NT2/D1 (cell line): ENCODE measurements at regions not wholly inside any gene's neighbourhood (a gene's known extent, or its start where the extent isn't known, plus 50 kb on each side); places are given as distances from the start of the nearest gene placed in this dataset.

Experiments
- DNase-seq: peaks from one replicate; pipeline ENCODE4 v3.0.0-alpha.2; 2011; ENCODE audit warnings: low read depth, low spot score
- H3K27me3 ChIP-seq: 2 replicates; pipeline ENCODE4 v1.6.0; 2011; ENCODE audit warnings: mild to moderate bottlenecking; ENCODE audit not compliant: insufficient read length, insufficient read depth
- H3K36me3 ChIP-seq: 2 replicates; pipeline ENCODE4 v1.6.1; 2011; ENCODE audit warnings: mild to moderate bottlenecking, low read length, mixed read lengths; ENCODE audit not compliant: insufficient read depth, insufficient read length
- H3K4me1 ChIP-seq: 2 replicates; pipeline ENCODE4 v1.5.1; 2011; ENCODE audit not compliant: insufficient read depth, insufficient read length
- H3K4me3 ChIP-seq: 2 replicates; pipeline ENCODE4 v1.5.1; 2011; ENCODE audit warnings: low read depth; ENCODE audit not compliant: insufficient read length
- H3K9ac ChIP-seq: 2 replicates; pipeline ENCODE4 v1.6.0; 2011; ENCODE audit warnings: low read depth; ENCODE audit not compliant: insufficient read length
- H3K9me3 ChIP-seq: 2 replicates; pipeline ENCODE4 v1.5.1; 2011; ENCODE audit warnings: mild to moderate bottlenecking, low read length; ENCODE audit not compliant: insufficient read depth
- SUZ12 ChIP-seq: IDR thresholded peaks from 2 replicates; pipeline ENCODE4 v1.6.1; 2011; ENCODE audit not compliant: insufficient read length, insufficient read depth; ENCODE audit errors: extremely low read depth
- YY1 ChIP-seq: IDR thresholded peaks from 2 replicates; pipeline ENCODE4 v1.6.1; 2011; ENCODE audit not compliant: insufficient read length, insufficient read depth
- ZNF274 ChIP-seq: IDR thresholded peaks from 2 replicates; pipeline ENCODE4 v1.6.1; 2011; ENCODE audit warnings: mild to moderate bottlenecking, low read depth, low read length

- H3K4me3 ChIP-seq = no peak overlapping the region
- no peak for TF ChIP-seq YY1
- TF ChIP-seq ZNF274 = no peak
- TF ChIP-seq SUZ12 = no peak
- no peaks in the 10 kb centered on the region for H3K27me3 ChIP-seq
- no peaks in the 10 kb centered on the region; the same call in 1 of the 2 replicates for H3K9me3 ChIP-seq
- no peaks in the 10 kb centered on the region for H3K4me1 ChIP-seq
- DNase-seq = no peak
- H3K9ac ChIP-seq = no peak overlapping the region
- H3K36me3 ChIP-seq = no peaks in the 10 kb centered on the region
Observed at GRCh38 chr19:30888937-30889336, 460.3 kb downstream of the TSHZ3 start.

- no peak for DNase-seq
- TF ChIP-seq YY1 (no peak), SUZ12 (no peak), ZNF274 (no peak)
- Histone ChIP-seq H3K4me1 (no peaks in the 10 kb centered on the region), H3K9ac (no peak overlapping the region), H3K9me3 (no peaks in the 10 kb centered on the region; the same call in 1 of the 2 replicates), H3K27me3 (no peaks in the 10 kb centered on the region), H3K4me3 (no peak overlapping the region), H3K36me3 (no peaks in the 10 kb centered on the region)
Observed at GRCh38 chr19:30887042-30887441, 462.2 kb downstream of the TSHZ3 start.

- TF ChIP-seq YY1 (no peak), ZNF274 (no peak), SUZ12 (no peak)
- Histone ChIP-seq H3K36me3 (no peaks in the 10 kb centered on the region), H3K9me3 (no peaks in the 10 kb centered on the region; the same call in 1 of the 2 replicates), H3K9ac (no peak overlapping the region), H3K27me3 (no peaks in the 10 kb centered on the region), H3K4me1 (no peaks in the 10 kb centered on the region), H3K4me3 (no peak overlapping the region)
- no peak for DNase-seq
Observed at GRCh38 chr19:30886222-30886621, 463.0 kb downstream of the TSHZ3 start.

DNA sequence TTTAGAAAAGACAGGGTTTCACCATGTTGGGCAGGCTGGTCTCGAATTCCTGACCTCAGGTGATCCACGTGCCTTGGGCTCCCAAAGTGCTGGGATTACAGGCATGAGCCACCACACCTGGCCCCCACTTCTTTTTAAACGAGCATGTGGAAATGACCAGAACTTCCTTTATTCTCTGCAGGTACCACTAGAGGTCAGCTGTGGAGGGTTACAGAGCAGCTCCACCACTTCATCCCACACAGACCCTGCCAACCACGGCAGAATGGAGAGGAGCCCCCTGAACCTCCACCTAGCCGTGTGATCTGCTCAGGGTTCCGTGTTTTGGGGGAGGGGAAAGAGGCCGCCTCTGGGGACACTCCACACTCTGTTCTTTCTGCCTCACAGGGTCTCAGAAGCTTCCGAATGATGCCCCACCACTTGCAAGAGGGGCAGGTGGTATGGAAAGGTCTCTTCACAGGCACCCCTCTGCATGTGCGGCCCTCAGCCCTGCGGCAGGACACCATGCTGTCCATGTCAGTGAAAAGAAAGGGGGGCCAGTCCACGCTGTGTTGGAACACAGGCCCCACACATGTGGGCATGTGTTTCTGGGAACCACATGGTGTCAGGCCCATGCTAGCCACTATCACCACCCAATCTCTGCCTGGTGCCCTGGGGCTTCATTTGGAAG lies 465.0 kb downstream of the TSHZ3 start:
- Histone ChIP-seq H3K4me3 (no peak overlapping the region), H3K27me3 (no peaks in the 10 kb centered on the region), H3K36me3 (no peaks in the 10 kb centered on the region), H3K4me1 (no peaks in the 10 kb centered on the region), H3K9ac (no peak overlapping the region), H3K9me3 (no peaks in the 10 kb centered on the region; the same call in 1 of the 2 replicates)
- no peak for DNase-seq
- no peak for TF ChIP-seq ZNF274
- TF ChIP-seq YY1 = no peak
- no peak for TF ChIP-seq SUZ12

GRCh38 chr19:30883071-30883470 lies 466.2 kb downstream of the TSHZ3 start:
- no peak overlapping the region for H3K4me3 ChIP-seq
- H3K9me3 ChIP-seq = no peaks in the 10 kb centered on the region; the same call in 1 of the 2 replicates
- H3K9ac ChIP-seq = no peak overlapping the region
- TF ChIP-seq SUZ12 = no peak
- no peak for TF ChIP-seq ZNF274
- TF ChIP-seq YY1 = no peak
- no peaks in the 10 kb centered on the region for H3K27me3 ChIP-seq
- H3K36me3 ChIP-seq = no peaks in the 10 kb centered on the region
- no peaks in the 10 kb centered on the region for H3K4me1 ChIP-seq
- DNase-seq = no peak

- TF ChIP-seq ZNF274 (no peak), SUZ12 (no peak), YY1 (no peak)
- Histone ChIP-seq H3K36me3 (no peaks in the 10 kb centered on the region), H3K4me3 (no peak overlapping the region), H3K9ac (no peak overlapping the region), H3K9me3 (no peaks in the 10 kb centered on the region; the same call in 1 of the 2 replicates), H3K27me3 (no peaks in the 10 kb centered on the region), H3K4me1 (no peaks in the 10 kb centered on the region)
- DNase-seq = no peak
Observed at GRCh38 chr19:30882411-30883005, 466.7 kb downstream of the TSHZ3 start.

- Histone ChIP-seq H3K27me3 (no peaks in the 10 kb centered on the region), H3K4me3 (no peak overlapping the region), H3K36me3 (no peaks in the 10 kb centered on the region), H3K9me3 (no peaks in the 10 kb centered on the region; the same call in 1 of the 2 replicates), H3K4me1 (no peaks in the 10 kb centered on the region), H3K9ac (no peak overlapping the region)
- TF ChIP-seq ZNF274 = no peak
- DNase-seq = no peak
Observed at GRCh38 chr19:30881930-30882329, 467.3 kb downstream of the TSHZ3 start.
